ENCODE measurements at regions not wholly inside any gene's neighbourhood (a gene's known extent, or its start where the extent isn't known, plus 50 kb on each side); places are given as distances from the start of the nearest gene placed in this dataset.
"Not testable (repeated sequence)": the region's sequence is repeated elsewhere in the genome, so short reads cannot be mapped to it uniquely, and the experiment has no call there.

GRCh38 chr10:2225609-2226008, 488.3 kb upstream of the ADARB2 start:
- in situ Hi-C loops (cut with MboI; ENCODE audit: low sequenced_read_pairs) = no loop called here

DNA sequence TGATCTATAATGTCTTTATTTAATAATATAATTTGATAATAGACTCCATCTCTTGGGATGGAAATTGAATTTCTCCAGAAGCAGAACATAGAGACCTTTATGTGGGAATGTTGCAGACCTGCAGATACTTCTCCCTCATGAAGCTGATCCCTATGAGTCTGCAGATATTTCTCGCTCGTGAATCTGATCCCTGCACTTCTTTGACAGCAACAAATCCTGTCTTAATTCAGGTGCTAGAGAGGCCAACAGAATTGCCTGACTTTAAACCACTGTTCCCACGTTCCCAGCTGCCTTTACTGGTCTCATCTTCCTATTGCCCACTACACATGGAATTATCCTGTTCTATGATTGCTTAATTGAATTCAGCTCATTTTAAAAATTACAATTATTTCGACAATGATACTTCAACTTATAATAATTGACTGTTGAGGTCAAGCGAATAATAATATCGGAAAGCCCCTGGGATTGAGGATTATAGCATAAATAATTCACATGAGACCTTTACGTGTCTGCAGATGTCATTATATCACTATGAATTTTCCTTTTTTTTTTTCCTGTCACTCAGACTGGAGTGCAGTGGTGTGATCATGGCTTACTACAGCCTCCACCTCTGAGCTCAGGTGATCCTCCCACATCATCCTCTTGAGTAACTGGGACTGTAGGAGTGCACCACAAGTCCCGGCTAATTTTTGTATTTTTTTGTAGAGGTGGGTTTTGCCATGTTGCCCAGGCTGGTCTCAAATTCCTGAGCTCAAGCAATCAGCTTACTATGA, 486.4 kb upstream of the ADARB2 start:
- in situ Hi-C loops (cut with MboI; ENCODE audit: low sequenced_read_pairs) = no loop called here

- in situ Hi-C loops (cut with MboI; ENCODE audit: low sequenced_read_pairs) = no loop called here
Measured at GRCh38 chr10:2222631-2223030, 485.3 kb upstream of the ADARB2 start.

GRCh38 chr10:2214805-2215204, 477.5 kb upstream of the ADARB2 start:
- in situ Hi-C loops (cut with MboI; ENCODE audit: low sequenced_read_pairs) = no loop called here

- in situ Hi-C loops (cut with MboI; ENCODE audit: low sequenced_read_pairs) = no loop called here
Measured at GRCh38 chr10:2214092-2214491, 476.8 kb upstream of the ADARB2 start.

DNA sequence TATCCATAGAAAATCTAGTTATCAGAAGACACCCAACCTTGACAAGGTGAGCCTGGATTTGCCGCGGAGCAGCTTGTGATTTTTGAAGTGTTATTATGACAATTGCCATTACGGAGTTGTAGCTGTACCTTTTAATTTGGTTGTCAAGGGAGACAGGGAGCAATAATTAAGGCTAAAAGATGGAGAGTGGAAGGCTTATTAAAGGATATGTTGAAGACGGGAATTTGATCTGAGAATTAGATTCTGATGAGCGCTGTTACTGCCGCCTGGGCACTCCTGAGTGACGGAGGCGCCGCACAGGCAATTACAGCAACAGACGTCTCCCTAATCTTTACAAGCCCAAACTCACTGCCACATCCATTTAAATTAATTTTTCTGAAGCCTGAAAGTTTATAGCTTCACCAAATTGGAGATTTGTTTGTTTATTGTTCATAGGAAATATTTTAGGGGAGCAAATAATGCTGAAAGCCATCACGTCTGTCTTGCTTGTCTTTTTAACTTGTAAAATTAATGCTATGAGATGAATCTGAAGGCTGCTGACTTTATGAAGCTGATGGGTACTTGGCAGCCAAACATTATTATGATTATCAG, 475.0 kb upstream of the ADARB2 start:
- in situ Hi-C loops (cut with MboI; ENCODE audit: low sequenced_read_pairs) = no loop called here

- in situ Hi-C loops (cut with MboI; ENCODE audit: low sequenced_read_pairs) = no loop called here
Measured at GRCh38 chr10:2210088-2210487, 472.8 kb upstream of the ADARB2 start.

- in situ Hi-C loops (cut with MboI; ENCODE audit: low sequenced_read_pairs) = no loop called here
Measured at GRCh38 chr10:2208106-2208505, 470.8 kb upstream of the ADARB2 start.

DNA sequence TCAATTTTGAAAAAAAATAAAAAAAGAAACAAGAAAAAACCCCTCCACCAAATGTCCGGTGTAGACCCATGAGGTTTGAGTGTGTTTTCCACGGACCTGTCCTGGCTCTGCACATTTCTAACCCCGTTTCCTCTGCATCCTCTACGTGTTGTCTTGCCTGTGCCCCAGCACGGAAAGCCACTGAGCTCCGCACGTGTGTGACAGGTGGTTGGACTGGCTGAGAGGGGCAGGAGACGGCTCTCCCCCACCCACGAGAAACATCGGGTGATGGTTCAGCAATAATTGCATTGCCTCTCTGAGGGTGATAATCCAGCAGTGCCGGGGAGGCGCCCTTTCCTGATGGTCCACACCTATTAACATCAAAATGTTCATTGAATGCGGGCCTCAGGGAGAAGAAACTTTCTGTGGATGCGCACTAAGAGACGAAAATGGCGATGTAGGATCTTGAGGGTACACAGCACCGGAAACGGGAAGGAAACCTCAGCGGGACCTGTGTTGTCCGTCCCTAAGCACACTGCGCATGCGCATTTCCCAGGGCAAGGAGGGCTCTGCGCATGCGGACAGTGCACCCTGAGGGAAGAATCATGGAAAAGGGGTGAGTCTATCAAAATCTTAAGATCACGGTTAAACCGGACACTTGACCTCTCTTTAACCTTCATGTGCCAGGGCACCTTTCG, 470.1 kb upstream of the ADARB2 start:
- in situ Hi-C loops (cut with MboI; ENCODE audit: low sequenced_read_pairs) = no loop called here

DNA sequence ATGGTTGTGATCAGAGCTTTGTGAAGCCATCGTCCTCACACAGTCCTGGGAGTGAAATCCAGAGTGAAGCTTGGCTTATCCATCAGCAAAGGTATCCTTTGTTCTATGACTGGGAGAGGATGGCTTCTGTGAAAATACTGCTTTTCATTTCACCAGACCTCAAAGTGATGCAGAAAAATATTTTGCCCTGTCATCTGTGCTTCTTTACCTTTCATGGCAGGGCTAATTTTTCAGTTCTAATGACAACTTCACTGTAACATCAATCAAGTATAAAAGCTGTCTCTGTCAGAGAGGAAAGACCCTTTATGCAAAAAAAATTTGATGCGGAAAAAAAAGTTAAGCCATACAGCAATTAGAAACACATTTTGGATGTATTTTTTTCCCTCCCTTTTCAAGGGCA, 468.1 kb upstream of the ADARB2 start:
- in situ Hi-C loops (cut with MboI; ENCODE audit: low sequenced_read_pairs) = no loop called here

DNA sequence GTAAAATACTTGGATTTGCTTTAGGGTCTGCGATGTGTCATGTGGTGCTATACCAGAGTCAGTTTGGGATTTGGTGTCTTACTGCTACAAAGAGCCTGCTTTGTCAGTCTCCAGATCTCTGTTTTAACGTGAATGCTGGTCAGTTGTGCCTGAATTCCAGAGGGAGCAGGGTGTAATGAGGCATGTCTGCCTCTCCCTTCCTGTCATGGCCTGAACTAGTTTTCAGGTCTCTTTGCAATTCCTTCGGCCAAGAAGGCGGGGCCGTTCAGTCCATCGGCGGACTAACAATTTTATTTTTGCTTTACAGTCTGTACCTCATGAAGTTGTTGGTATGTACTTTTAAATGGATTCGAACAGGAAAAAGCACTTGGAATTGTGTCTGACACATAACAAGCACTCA, 465.1 kb upstream of the ADARB2 start:
- in situ Hi-C loops (cut with MboI; ENCODE audit: low sequenced_read_pairs) = no loop called here

GRCh38 chr10:2201534-2202099, 464.3 kb upstream of the ADARB2 start:
- in situ Hi-C loops (cut with MboI; ENCODE audit: low sequenced_read_pairs) = no loop called here

DNA sequence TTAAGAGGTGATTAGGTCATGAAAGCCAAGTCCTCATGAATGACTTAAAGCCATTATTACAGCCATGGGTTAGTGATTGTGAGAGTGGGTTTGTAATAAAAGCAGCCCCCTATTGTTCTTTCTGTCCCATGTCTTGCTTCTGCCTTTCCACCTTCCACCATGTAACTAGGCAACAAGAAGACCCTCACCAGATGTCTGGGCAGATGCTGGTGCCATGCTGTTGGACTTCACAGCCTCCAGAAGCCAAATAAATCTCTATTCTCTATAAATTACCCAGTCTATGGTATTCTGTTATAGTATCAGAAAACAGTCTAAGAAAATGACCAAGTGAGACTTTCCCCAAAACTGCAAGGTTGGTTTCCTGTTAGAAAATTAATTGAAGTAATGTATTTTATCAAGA, 460.3 kb upstream of the ADARB2 start:
- in situ Hi-C loops (cut with MboI; ENCODE audit: low sequenced_read_pairs) = no loop called here

- in situ Hi-C loops (cut with MboI; ENCODE audit: low sequenced_read_pairs) = no loop called here
Measured at GRCh38 chr10:2196272-2196671, 458.9 kb upstream of the ADARB2 start.

GRCh38 chr10:2189356-2189755, 452.0 kb upstream of the ADARB2 start:
- in situ Hi-C loops (cut with MboI; ENCODE audit: low sequenced_read_pairs) = not testable (repeated sequence)

GRCh38 chr10:2188371-2188770, 451.0 kb upstream of the ADARB2 start:
- in situ Hi-C loops (cut with MboI; ENCODE audit: low sequenced_read_pairs) = no loop called here

- in situ Hi-C loops (cut with MboI; ENCODE audit: low sequenced_read_pairs) = no loop called here
Measured at GRCh38 chr10:2173327-2173726, 436.0 kb upstream of the ADARB2 start.

GRCh38 chr10:2165771-2166460, 428.6 kb upstream of the ADARB2 start:
- in situ Hi-C loops (cut with MboI; ENCODE audit: low sequenced_read_pairs) = no loop called here

GRCh38 chr10:2150288-2150687, 413.0 kb upstream of the ADARB2 start:
- in situ Hi-C loops (cut with MboI; ENCODE audit: low sequenced_read_pairs) = no loop called here

DNA sequence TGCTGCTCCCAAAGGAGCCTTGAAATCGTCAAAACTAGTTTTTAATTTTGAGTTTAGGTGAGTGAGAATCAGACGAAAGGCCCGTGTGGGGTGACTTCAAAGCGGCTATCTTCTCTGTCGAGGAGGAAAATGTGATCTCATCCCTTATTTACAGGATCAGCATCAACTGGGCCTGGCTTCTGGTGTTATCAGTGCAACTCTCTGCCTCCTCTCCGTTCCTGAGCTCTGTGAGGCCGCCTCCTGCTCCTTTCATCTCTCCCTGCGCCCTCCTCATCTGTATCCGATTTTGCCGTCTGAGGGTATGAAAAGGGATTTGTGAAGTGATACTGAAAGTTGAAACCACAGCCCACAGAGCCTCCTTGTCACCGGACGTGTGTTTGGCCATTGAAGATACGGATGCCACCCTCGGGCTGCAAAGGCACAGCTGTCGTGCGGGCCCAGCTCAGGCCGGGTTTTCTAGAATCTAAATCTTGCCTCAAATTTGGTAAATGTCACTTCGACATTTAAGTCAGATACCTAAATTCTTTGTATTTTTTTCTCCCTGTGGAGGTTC, 408.7 kb upstream of the ADARB2 start:
- in situ Hi-C loops (cut with MboI; ENCODE audit: low sequenced_read_pairs) = no loop called here

- in situ Hi-C loops (cut with MboI; ENCODE audit: low sequenced_read_pairs) = no loop called here
Measured at GRCh38 chr10:2145491-2145890, 408.2 kb upstream of the ADARB2 start.
